Prostate gland (tissue), 2 donors: ENCODE measurements at regions not wholly inside any gene's neighbourhood (a gene's known extent, or its start where the extent isn't known, plus 50 kb on each side); places are given as distances from the start of the nearest gene placed in this dataset.
"Not testable (repeated sequence)": the region's sequence is repeated elsewhere in the genome, so short reads cannot be mapped to it uniquely, and the experiment has no call there.

Experiments
- DNase-seq: peaks from one replicate; pipeline ENCODE4 v3.0.0-alpha.2; 2019; ENCODE audit warnings: low spot score
- H3K27ac ChIP-seq, 2 donors: fragments of 200-600 bp; sonication (generic); 2 replicates each; pipeline ENCODE4 v1.5.1; 2017 to 2019
- H3K27me3 ChIP-seq: fragments of 200-600 bp; sonication (generic); replicated peaks from 2 replicates; pipeline ENCODE4 v1.5.1; 2019; ENCODE audit not compliant: insufficient read depth
- H3K36me3 ChIP-seq, 2 donors: fragments of 200-600 bp; sonication (generic); 1 replicate in 1 of 2; 2 replicates in 1 of 2; pipeline versions ENCODE4 v1.5.1 to v1.8.1; 2017 to 2019
- H3K4me1 ChIP-seq: fragments of 200-600 bp; sonication (generic); replicated peaks from 2 replicates; pipeline ENCODE4 v1.5.1; 2019
- H3K4me3 ChIP-seq, 2 donors: fragments of 200-600 bp; sonication (generic); 2 replicates each; pipeline ENCODE4 v1.5.1; 2017 to 2019
- H3K9me3 ChIP-seq: fragments of 200-600 bp; sonication (generic); 2 replicates; pipeline ENCODE4 v1.5.1; 2017
- POLR2A ChIP-seq: fragments of 450-650 bp; IDR thresholded peaks from one replicate; pipeline ENCODE4 v1.6.1; 2016; ENCODE audit warnings: antibody characterized with exemption, mild to moderate bottlenecking
- POLR2AphosphoS5 ChIP-seq: sonication (generic); formaldehyde crosslinking; IDR thresholded peaks from one replicate; pipeline ENCODE4 v1.6.1; 2017; ENCODE audit warnings: antibody characterized with exemption
- WGBS: methylation state at CpG from one replicate; pipeline ENCODE4 v1.1.5; 2018; 5-methylcytosine and 5-hydroxymethylcytosine counted together
- intact Hi-C: fragments of 100-400 bp; cut with DNase I; formaldehyde crosslinking; loops from one replicate; pipeline ENCODE4 v1.14.2; 2022
- TF ChIP-seq, protein P1 (sequence below), 4 experiments: fragments of 200-600 bp in 2 of 4; fragments of 450-650 bp in 2 of 4; sonication (generic) in 2 of 4; IDR thresholded peaks; 1 replicate in 3 of 4; 2 replicates in 1 of 4; pipeline ENCODE4 v1.5.1; 2016 to 2019; ENCODE audit warnings: antibody characterized with exemption in 4 of 4, mild to moderate bottlenecking in 2 of 4, moderate library complexity in 2 of 4

DNA sequence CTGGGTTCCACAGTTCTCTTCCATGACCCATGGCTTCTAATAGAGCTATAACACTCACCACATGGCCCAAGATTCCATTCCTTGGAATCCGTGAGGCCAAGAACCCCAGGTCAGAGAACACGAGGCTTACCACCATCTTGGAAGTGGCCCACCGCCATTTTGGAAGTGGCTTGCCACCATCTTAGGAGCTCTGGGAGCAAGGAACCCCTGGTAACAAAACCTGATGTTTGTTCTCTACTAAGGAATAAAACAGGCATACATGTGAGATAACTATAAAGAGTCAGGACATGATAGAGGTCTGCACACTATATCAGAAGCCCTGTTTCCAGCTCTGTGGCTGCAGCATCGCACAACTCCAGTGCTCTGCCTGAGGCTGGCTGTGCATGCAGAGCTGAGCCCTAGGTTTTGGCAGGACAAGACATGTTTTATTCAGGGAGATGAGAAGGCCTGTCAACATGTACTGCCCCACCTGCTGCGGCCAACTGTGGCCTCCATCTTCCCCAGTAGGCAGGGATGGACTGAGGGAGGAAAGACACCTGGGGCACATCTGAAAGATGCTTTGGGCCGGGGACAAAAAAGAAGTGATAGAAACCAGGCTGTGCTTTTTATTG is 344.9 kb downstream of the DAD1 start:
- WGBS: 78% methylated on average over 6 of the region's 6 CpGs
- no peaks in the 10 kb centered on the region for H3K9me3 ChIP-seq
- H3K4me1 ChIP-seq: no peaks in the 10 kb centered on the region
- TF ChIP-seq, protein P1, sequence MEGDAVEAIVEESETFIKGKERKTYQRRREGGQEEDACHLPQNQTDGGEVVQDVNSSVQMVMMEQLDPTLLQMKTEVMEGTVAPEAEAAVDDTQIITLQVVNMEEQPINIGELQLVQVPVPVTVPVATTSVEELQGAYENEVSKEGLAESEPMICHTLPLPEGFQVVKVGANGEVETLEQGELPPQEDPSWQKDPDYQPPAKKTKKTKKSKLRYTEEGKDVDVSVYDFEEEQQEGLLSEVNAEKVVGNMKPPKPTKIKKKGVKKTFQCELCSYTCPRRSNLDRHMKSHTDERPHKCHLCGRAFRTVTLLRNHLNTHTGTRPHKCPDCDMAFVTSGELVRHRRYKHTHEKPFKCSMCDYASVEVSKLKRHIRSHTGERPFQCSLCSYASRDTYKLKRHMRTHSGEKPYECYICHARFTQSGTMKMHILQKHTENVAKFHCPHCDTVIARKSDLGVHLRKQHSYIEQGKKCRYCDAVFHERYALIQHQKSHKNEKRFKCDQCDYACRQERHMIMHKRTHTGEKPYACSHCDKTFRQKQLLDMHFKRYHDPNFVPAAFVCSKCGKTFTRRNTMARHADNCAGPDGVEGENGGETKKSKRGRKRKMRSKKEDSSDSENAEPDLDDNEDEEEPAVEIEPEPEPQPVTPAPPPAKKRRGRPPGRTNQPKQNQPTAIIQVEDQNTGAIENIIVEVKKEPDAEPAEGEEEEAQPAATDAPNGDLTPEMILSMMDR (IDR thresholded peaks at IDR 0.05): no peak
- no peak for TF ChIP-seq POLR2A
- no peak for TF ChIP-seq POLR2AphosphoS5
- H3K36me3 ChIP-seq: no peaks in the 10 kb centered on the region
- no peak overlapping the region for H3K27ac ChIP-seq
- no peak for DNase-seq
- intact Hi-C loops: no loop called here
- H3K27me3 ChIP-seq: no peaks in the 10 kb centered on the region
- no peak overlapping the region for H3K4me3 ChIP-seq

DNA sequence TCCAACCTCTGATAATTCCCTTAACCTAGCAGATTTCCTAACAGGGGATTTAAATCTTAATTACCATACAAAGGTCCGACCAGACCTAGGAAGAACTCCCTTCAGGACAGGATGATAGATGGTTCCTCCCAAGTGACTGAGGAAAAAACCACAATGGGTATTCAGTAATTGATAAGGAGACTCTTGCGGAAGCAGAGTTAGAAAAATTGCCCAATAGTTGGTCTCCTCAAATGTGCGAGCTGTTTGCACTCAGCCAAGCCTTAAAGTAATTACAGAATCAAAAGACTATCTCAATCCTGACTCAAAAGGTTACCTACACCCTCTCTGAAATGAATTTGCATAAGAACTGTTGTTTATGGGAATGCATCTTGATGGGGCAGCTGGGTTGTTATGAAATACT is 350.7 kb downstream of the DAD1 start:
- H3K27ac ChIP-seq, H3K27me3 ChIP-seq, intact Hi-C loops, H3K4me3 ChIP-seq, H3K4me1 ChIP-seq, DNase-seq, H3K9me3 ChIP-seq, H3K36me3 ChIP-seq: not testable (repeated sequence)
- 77% methylated on average over 3 of the region's 3 CpGs for WGBS

DNA sequence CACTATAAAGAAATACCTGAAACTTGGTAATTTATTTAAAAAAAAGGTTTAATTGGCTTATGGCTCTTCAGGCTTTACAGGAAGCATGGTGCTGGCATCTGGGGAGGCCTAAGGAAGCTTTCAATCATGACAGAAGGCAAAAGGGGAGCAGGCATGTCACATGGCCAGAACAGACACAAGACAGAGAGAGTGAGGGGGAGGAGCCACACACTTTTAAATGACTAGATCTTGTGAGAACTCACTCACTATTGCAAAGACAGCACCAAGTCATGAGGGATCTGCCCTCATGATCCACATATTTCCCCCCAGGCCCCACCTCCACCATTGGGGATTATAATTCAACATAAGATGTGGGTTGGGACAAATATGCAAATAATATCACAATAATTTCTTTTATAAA is 355.6 kb downstream of the DAD1 start:
- intact Hi-C loops: no loop called here
- TF ChIP-seq POLR2AphosphoS5 (no peak), POLR2A (no peak)
- TF ChIP-seq, protein P1 (IDR thresholded peaks at IDR 0.05): no peak
- H3K36me3 ChIP-seq: no peaks in the 10 kb centered on the region

DNA sequence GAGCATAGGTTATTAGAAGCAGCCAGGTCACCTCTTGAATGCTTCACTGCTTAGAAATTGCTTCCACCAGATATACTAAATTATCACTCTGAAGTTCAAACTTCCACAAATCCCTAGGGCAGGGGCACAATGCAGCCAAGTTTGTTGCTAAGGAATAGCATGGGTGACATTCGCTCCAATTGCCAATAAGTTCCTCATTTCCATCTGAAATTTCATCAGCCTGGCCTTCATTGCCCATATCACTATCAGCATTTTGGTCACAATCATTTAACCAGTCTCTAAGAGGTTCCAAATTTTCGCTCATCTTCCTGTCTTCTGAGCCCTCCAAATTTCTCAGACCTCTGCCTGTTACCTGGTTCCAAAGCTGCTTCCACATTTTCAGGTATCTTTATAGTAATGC is 356.1 kb downstream of the DAD1 start:
- H3K36me3 ChIP-seq: no peaks in the 10 kb centered on the region
- H3K9me3 ChIP-seq: no peaks in the 10 kb centered on the region
- no peaks in the 10 kb centered on the region for H3K27me3 ChIP-seq
- no peak overlapping the region for H3K4me3 ChIP-seq
- no peak overlapping the region for H3K27ac ChIP-seq
- WGBS: 75% methylated on average over 2 of the region's 2 CpGs
- DNase-seq: no peak
- intact Hi-C loops: no loop called here
- TF ChIP-seq POLR2AphosphoS5 (no peak), POLR2A (no peak)
- TF ChIP-seq, protein P1 (IDR thresholded peaks at IDR 0.05): no peak
- H3K4me1 ChIP-seq: no peaks in the 10 kb centered on the region

More for the DNA sequence above, 355.6 kb downstream of the DAD1 start:
- Histone ChIP-seq H3K4me1 (no peaks in the 10 kb centered on the region), H3K9me3 (no peaks in the 10 kb centered on the region), H3K27me3 (no peaks in the 10 kb centered on the region), H3K4me3 (no peak overlapping the region), H3K27ac (no peak overlapping the region)
- DNase-seq: no peak

DNA sequence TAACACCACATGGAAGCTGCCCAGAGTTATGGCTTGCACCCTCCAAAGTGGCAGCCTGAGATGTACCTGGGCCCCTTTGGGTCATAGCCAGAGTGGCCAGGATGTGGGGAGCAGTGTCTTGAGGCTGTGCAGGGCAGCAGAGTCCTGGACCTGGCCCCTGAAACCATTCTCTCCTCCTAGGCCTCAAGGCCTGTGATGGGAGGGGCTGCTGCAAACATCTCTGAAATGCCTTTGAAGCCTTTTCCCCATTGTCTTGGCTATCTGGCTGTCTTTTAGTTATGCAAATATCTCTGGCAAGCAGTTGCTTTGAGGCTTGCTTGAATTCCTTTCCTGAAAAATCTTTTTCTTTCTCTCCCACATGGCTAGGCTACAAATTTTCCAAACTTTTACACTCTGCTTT is 356.5 kb downstream of the DAD1 start:
- Histone ChIP-seq H3K4me3 (no peak overlapping the region), H3K27me3 (no peaks in the 10 kb centered on the region), H3K27ac (no peak overlapping the region), H3K4me1 (no peaks in the 10 kb centered on the region), H3K9me3 (no peaks in the 10 kb centered on the region), H3K36me3 (no peaks in the 10 kb centered on the region)
- intact Hi-C loops: no loop called here
- TF ChIP-seq, protein P1 (IDR thresholded peaks at IDR 0.05): no peak
- TF ChIP-seq POLR2A: no peak
- TF ChIP-seq POLR2AphosphoS5: no peak
- DNase-seq: no peak
